Inflammatory macrophage treated with lipopolysaccharide for 1 hour (primary cell): ENCODE measurements at regions not wholly inside any gene's neighbourhood (a gene's known extent, or its start where the extent isn't known, plus 50 kb on each side); places are given as distances from the start of the nearest gene placed in this dataset.

Source experiments
- DNase-seq, 2 donors: peaks; one replicate each; pipeline ENCODE4 v3.0.0-alpha.2; 2020 to 2022

DNA sequence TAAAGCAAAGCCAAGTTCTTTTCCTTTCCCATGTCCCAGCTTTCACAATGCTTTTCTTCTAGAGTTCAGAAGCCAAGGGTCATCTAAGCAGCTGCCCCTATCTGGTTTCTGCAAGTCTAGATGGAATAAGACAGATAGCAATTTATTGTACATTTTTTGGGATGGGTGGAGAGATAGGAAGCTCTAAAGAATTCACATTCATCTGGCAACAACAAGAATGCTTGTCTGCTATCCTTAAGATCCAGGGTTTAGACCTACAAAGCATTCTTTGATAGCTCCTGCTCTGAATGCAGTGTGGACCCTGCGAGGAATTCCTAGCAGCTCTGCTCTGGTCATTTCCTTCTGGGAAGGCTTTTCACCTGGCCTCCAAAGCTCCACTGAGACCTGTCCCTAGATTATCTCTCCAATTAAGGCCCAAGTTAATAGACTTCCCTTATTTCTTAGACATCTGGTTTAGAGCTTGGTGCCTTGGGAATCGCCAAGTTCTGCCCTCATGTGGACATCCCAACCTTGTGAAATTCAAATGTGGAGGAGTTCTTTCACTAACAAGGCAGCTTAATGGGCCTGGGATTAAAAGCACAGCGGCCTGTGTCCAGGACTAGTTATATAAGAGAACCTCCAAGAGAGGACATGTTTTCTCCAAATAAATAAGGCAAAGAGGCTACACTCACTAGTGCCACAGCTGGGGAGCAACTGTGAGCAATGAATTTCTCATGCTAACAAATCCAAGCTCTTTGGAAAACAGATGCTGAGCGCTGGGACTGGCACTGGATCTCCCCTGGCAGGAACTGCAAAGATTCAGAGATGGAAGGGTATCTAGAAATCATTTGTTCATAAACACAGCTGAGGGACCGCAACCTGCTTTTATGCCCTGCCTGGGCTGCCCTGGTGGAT is 384.5 kb upstream of the DDHD1 start:
- DNase-seq = peak in 1 of 2 donors; percentile 2

- no peak for DNase-seq
Observed at GRCh38 chr14:53536446-53536845, 383.3 kb upstream of the DDHD1 start.

- no peak for DNase-seq
Observed at GRCh38 chr14:53534841-53535240, 381.7 kb upstream of the DDHD1 start.

DNA sequence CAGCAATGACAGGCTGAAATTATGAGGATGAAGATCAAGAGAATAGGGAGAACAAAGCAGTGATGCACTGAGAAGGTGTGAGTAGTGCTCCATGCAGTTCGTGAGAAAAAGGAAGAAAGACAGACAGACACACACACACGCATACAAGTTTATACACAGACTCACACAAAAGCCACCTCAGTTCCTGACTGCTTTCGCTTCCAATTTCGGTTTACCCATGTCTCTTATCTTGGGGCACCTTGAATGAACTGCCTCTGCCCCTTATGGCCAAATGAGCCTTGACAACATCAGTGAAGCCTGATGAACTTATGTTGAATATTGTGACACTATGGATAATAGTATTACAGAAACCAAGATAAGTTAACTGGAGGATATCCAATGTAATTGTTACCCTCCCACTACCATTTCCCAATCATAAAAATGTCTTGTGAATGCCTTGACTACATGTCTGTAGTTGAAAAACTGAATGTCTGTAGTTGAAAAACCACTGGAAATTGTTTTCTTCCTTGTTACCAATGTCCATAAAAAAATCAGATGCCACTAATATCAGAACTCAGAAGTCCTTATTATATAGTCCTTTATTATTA is 380.4 kb upstream of the DDHD1 start:
- DNase-seq = no peak

DNA sequence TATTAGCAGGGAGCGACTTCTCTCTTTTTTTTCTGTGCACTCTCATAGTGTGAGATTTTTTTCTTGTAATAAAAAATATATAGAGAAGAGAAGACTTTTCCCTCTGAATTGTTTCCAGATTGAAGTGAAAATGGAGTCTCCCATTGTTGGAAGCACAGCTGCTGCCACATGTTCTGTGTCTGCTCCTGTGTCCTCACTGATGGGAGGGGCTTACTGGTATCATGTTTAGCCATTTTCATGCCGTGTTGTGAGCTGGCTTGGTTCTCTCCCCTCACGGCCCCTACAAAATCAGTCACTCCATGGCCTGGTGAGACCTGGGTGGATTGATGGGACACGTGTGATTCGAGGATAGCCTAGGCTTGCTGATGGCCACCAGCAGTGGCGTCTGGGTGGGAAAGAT is 379.7 kb upstream of the DDHD1 start:
- DNase-seq = no peak

DNA sequence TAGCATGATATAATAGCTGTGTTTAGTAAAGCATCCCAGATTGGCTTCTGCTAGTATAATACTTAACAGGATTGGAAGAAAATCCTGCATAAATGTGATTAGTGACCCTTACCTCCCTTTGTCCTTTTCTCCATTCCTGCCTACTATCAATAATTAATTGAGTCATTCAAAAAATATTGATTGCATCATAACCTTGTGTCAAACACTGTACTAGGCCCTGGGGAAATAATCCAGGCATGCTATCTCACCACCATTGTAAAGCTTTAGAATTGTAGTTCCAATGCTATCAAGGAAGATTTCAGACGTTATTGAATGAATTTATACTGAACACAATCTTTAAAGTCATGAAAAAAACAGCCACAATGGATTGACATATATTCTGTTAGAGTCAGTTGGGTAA is 378.6 kb upstream of the DDHD1 start:
- DNase-seq = no peak

DNA sequence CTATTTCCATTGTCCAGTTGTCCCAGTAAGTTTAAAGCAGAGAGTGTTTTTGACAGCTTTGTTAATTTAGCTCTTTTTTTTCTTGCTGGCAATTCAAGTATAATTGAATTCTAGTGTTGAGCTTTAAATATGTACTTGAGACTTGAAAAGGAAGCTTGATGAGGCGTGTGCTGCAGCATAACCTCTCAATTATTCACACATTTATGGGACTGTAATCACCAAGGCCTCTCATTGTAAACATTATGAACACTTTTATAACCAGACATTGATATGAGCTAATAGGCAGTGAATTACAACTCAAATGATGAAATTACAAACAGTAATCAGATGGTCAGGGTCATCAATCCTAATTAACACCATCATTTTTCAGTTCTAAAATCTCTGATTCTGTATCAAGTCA is 378.0 kb upstream of the DDHD1 start:
- no peak for DNase-seq

GRCh38 chr14:53529519-53529918 is 376.4 kb upstream of the DDHD1 start:
- no peak for DNase-seq

DNA sequence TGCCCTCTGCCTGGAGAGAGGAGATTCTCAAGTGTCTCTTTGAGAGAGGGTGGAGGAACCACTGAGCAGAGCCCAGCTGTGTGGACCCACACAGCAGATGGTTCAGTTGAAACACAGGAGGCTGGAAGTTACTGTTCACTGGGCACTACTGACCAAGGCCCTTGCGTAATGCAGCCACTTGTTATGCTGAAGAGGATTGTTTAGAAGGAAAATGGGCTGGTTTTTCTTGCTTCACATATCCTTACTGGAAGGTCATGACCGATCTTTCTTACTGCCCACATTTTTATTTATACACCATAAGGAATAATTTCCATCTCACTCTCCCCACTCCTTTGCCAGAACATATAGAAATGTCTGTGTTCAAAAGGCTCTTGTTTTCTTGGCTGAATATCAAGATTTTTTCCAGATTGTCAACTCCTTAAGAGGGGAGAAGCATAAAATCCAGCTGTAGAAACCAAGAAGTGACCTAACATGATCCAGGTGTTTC is 375.1 kb upstream of the DDHD1 start:
- DNase-seq = no peak

GRCh38 chr14:53526200-53526599 is 373.1 kb upstream of the DDHD1 start:
- DNase-seq = no peak

- no peak for DNase-seq
Observed at GRCh38 chr14:53525608-53526007, 372.5 kb upstream of the DDHD1 start.

GRCh38 chr14:53524391-53524790 is 371.3 kb upstream of the DDHD1 start:
- no peak for DNase-seq

- DNase-seq = no peak
Observed at GRCh38 chr14:53523226-53523625, 370.1 kb upstream of the DDHD1 start.

DNA sequence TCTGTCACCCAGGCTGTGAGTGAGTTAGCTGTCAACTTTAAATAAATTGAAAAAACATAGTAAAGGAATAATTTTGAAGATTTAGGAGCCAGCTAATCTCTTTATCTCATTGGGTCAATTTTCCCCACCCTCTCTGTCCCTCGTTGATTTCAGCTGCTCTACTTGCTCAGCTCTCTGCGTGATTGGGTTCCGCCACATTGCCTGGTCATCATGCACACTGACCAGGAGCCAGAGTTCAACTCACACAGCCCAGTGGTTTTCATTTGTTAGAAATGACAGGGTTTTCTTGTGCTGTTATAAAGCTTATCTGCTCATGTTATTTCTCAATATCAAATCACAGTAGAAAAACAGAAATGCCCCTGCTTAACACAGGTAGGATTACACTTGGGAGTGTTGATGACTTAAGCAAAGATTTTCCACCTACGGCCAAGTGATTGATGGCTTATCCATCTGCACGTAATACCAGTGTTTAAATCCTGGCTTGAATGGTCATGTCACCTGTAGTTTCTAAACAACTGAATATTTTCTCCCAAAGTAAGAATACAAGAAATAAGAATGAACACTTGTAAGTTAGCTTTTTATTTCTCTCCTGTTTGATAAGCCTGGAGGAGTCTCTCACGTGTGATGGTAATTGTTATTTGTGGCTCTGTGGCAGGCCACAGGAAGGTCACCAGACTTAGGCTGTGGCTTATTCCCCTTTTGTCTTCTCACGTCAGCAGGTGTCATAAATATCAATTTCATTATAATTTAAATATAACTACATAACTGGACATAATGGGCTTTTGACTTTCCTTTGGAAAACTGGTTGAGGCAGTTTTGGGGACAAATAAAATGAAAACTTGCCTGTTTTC is 367.2 kb upstream of the DDHD1 start:
- no peak for DNase-seq

GRCh38 chr14:53519137-53519536 is 366.0 kb upstream of the DDHD1 start:
- DNase-seq = no peak

GRCh38 chr14:53517270-53517960 is 364.3 kb upstream of the DDHD1 start:
- DNase-seq = no peak

DNA sequence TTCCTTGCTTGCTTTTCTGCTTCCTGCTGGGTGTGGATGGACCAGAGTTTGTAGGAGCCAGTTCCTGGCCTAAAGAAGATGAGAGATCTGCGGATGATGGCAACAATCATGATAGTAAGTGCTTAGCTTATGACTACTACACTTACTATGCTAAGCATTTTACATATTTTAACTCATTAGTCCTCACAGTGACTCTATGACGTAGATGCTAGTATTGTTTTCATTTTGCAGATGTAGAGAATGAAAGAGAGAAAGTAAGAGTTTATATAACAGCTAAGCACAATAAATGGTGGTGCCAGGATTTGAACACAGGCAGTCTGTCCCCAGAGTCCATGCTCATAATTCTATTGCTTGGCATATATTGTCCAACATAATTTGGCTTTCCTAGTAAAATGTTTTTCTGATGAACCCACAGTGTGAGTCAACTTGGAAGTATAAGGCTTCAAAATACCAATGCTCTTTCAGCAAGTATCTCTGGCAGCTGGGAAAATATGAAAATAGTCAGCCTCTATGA is 363.2 kb upstream of the DDHD1 start:
- no peak for DNase-seq

- no peak for DNase-seq
Observed at GRCh38 chr14:53515276-53515675, 362.2 kb upstream of the DDHD1 start.

GRCh38 chr14:53514197-53514596 is 361.1 kb upstream of the DDHD1 start:
- DNase-seq = no peak

DNA sequence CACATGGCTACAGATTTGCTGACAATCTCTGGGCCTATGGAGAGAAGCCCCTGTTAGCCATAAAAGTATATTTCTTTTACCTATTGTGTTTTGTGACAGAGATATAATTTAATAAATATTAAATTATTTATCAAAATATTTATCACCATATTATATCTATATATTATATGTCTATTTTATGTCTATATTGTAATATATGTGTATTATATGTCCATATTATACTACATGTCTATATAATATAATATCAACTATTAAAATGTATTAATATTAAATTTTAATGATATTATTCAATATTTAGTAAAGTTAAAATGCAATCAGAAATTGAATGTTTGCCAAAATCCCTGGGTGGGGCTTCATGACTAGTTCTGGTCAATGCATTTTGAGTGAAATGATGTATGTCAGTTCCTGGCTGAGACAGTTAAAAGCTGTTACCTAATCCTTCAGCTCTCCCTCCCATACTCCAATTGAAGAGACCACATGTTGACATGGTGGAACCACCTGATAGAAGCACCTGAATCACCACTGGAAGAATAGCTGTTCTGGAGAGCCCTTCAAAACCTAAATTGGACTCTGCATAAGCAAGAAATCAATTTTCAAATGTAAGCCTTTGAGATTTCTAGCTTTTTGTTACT is 357.3 kb upstream of the DDHD1 start:
- no peak for DNase-seq

GRCh38 chr14:53509276-53510244 is 356.4 kb upstream of the DDHD1 start:
- no peak for DNase-seq
